ENCODE measurements at regions not wholly inside any gene's neighbourhood (a gene's known extent, or its start where the extent isn't known, plus 50 kb on each side); places are given as distances from the start of the nearest gene placed in this dataset.

DNA sequence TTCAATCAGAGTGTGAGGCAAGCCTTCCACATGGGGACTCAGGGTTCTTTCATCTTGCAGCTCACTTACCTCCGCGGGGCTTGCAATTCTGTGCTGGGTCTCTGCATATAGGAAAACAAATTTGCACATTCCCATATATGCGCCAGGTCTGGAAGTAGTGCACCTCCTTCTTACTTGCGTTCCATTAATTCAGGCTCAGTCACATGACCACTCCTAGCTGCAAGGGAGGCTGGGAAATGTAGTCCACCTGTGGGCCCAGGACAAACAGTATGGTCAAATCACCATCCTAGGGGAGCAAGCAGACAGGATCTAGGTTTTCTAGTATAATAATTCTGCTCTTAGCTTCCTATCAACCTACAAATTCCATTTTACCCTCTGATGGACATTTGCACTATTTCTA is 160.4 kb downstream of the AACS start:
- TF ChIP-seq, protein P1, sequence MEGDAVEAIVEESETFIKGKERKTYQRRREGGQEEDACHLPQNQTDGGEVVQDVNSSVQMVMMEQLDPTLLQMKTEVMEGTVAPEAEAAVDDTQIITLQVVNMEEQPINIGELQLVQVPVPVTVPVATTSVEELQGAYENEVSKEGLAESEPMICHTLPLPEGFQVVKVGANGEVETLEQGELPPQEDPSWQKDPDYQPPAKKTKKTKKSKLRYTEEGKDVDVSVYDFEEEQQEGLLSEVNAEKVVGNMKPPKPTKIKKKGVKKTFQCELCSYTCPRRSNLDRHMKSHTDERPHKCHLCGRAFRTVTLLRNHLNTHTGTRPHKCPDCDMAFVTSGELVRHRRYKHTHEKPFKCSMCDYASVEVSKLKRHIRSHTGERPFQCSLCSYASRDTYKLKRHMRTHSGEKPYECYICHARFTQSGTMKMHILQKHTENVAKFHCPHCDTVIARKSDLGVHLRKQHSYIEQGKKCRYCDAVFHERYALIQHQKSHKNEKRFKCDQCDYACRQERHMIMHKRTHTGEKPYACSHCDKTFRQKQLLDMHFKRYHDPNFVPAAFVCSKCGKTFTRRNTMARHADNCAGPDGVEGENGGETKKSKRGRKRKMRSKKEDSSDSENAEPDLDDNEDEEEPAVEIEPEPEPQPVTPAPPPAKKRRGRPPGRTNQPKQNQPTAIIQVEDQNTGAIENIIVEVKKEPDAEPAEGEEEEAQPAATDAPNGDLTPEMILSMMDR (IDR thresholded peaks at IDR 0.05; ENCODE audit: insufficient read depth, low read length, poor library complexity, severe bottlenecking): no peak
- no peak for TF ChIP-seq EZH2phosphoT487 (conservative IDR thresholded peaks at IDR 0.05; ENCODE audit: low read length)
